ENCODE measurements at regions not wholly inside any gene's neighbourhood (a gene's known extent, or its start where the extent isn't known, plus 50 kb on each side); places are given as distances from the start of the nearest gene placed in this dataset.

- TF ChIP-seq EGR1 (IDR thresholded peaks at IDR 0.05) = no peak
- TF ChIP-seq REST (IDR thresholded peaks at IDR 0.05; ENCODE audit: low read depth) = no peak
- no peak for TF ChIP-seq FOXM1 (IDR thresholded peaks at IDR 0.05; ENCODE audit: borderline replicate concordance, low read depth)
- no peak for TF ChIP-seq RAD21 (IDR thresholded peaks at IDR 0.05; ENCODE audit: low read depth)
- no peak for TF ChIP-seq EP300 (IDR thresholded peaks at IDR 0.05; ENCODE audit: borderline replicate concordance)
- TF ChIP-seq TCF12 (IDR thresholded peaks at IDR 0.05; ENCODE audit: low read depth) = no peak
- TF ChIP-seq TAF1 (IDR thresholded peaks at IDR 0.05; ENCODE audit: low read depth) = no peak
- TF ChIP-seq, protein P1, sequence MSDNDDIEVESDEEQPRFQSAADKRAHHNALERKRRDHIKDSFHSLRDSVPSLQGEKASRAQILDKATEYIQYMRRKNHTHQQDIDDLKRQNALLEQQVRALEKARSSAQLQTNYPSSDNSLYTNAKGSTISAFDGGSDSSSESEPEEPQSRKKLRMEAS (IDR thresholded peaks at IDR 0.05) = no peak
- no peak for TF ChIP-seq TEAD4 (IDR thresholded peaks at IDR 0.05)
- TF ChIP-seq, protein P2, sequence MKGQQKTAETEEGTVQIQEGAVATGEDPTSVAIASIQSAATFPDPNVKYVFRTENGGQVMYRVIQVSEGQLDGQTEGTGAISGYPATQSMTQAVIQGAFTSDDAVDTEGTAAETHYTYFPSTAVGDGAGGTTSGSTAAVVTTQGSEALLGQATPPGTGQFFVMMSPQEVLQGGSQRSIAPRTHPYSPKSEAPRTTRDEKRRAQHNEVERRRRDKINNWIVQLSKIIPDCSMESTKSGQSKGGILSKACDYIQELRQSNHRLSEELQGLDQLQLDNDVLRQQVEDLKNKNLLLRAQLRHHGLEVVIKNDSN (IDR thresholded peaks at IDR 0.05) = no peak
- TF ChIP-seq ZBTB7A (IDR thresholded peaks at IDR 0.05; ENCODE audit: low read depth) = no peak
- no peak for TF ChIP-seq CEBPB (IDR thresholded peaks at IDR 0.05)
Observed at GRCh38 chr15:35179739-35180138, 94.6 kb upstream of the NANOGP8 start.

DNA sequence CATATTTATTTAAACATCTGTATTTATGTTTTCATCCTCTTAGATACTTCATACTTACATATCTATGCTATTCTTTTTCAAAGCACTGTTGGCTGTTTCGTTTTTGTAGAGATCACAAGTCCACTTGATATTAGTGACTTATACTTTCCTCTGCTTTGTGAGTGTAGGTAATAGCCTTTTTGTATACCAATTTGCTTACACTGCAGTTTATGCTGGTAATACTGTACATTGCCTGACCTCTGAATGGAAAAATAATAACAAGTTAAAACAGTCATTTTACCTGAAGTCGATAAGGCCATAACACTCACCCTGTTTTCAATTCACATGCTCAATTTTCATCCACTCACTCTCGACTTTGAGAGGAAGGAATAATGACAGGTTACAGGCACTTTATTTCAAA lies 89.9 kb upstream of the NANOGP8 start:
- no peak for TF ChIP-seq CEBPB (IDR thresholded peaks at IDR 0.05)
- TF ChIP-seq YY1 (IDR thresholded peaks at IDR 0.05; ENCODE audit: low read depth) = no peak
- no peak for TF ChIP-seq TCF12 (IDR thresholded peaks at IDR 0.05; ENCODE audit: low read depth)
- TF ChIP-seq TEAD4 (IDR thresholded peaks at IDR 0.05) = no peak
- no peak for TF ChIP-seq CREB1 (IDR thresholded peaks at IDR 0.05; ENCODE audit: low read depth)
- no peak for TF ChIP-seq REST (IDR thresholded peaks at IDR 0.05; ENCODE audit: low read depth)
- no peak for TF ChIP-seq EGR1 (IDR thresholded peaks at IDR 0.05)

DNA sequence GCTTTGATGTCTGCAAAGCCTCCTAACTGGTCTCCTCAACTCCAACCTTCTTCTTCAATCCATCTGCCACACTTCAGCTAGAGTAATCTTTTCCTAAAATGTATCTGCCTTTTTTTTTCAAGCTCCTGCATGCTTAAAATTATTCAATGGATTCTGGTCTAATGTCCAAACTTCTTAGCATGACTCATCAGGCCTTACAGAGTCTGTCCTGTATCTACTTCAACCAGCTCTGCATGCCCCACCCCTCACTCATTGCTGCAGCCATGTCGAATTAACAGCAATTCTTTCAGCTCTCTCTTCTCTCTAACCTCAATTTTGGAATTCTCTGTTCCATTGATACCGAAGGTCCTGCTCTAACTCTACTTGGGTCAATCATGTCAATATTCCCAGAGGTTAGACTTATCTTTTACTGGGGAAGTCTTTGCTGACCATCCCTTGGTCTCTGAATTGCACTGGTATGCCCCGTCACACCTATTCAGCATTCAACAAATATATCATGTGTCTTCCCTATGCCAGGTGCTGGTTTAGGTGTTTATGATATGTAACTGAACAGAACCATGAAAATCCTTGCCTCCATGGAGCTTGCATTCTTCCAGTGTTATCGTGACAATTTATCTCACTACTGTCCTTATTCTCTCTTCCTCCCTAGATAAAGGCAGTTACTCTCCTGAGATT lies 88.5 kb upstream of the NANOGP8 start:
- TF ChIP-seq CEBPB (IDR thresholded peaks at IDR 0.05) (no peak), TEAD4 (IDR thresholded peaks at IDR 0.05) (no peak), EP300 (IDR thresholded peaks at IDR 0.05; ENCODE audit: borderline replicate concordance) (no peak), YY1 (IDR thresholded peaks at IDR 0.05; ENCODE audit: low read depth) (no peak), REST (IDR thresholded peaks at IDR 0.05; ENCODE audit: low read depth) (no peak), TAF1 (IDR thresholded peaks at IDR 0.05; ENCODE audit: low read depth) (no peak), EGR1 (IDR thresholded peaks at IDR 0.05) (no peak), TCF12 (IDR thresholded peaks at IDR 0.05; ENCODE audit: low read depth) (no peak), FOXM1 (IDR thresholded peaks at IDR 0.05; ENCODE audit: borderline replicate concordance, low read depth) (no peak), NFIC (IDR thresholded peaks at IDR 0.05) (no peak), ZBTB7A (IDR thresholded peaks at IDR 0.05; ENCODE audit: low read depth) (no peak), CREB1 (IDR thresholded peaks at IDR 0.05; ENCODE audit: low read depth) (no peak), RAD21 (IDR thresholded peaks at IDR 0.05; ENCODE audit: low read depth) (no peak)
- TF ChIP-seq, protein P2 (IDR thresholded peaks at IDR 0.05) = no peak
- TF ChIP-seq, protein P1 (IDR thresholded peaks at IDR 0.05) = no peak

DNA sequence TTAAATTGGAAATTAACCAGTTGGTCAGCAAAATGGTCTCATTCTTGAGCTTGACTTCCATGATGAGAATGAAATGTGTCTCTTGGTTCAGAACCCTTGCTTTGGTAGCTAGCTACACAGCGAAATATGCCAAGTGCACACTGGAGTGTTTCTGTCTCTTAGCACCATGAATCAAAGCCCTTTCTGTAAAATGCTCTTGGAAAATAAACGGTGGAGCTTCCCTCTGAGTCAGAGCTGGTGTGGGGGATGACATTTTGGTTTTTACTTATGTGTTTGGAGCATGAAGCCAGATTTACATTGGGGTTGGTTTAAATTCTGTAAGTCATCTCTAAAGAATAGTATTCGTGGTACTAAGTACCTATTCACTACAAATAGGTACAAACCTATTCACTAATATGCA lies 85.1 kb upstream of the NANOGP8 start:
- TF ChIP-seq, protein P2 (IDR thresholded peaks at IDR 0.05) = no peak
- TF ChIP-seq, protein P1 (IDR thresholded peaks at IDR 0.05) = no peak
- TF ChIP-seq ZBTB7A (IDR thresholded peaks at IDR 0.05; ENCODE audit: low read depth) (no peak), REST (IDR thresholded peaks at IDR 0.05; ENCODE audit: low read depth) (no peak), EGR1 (IDR thresholded peaks at IDR 0.05) (no peak)

All from Ishikawa (cell line).